ENCODE measurements at regions not wholly inside any gene's neighbourhood (a gene's known extent, or its start where the extent isn't known, plus 50 kb on each side); places are given as distances from the start of the nearest gene placed in this dataset.

DNA sequence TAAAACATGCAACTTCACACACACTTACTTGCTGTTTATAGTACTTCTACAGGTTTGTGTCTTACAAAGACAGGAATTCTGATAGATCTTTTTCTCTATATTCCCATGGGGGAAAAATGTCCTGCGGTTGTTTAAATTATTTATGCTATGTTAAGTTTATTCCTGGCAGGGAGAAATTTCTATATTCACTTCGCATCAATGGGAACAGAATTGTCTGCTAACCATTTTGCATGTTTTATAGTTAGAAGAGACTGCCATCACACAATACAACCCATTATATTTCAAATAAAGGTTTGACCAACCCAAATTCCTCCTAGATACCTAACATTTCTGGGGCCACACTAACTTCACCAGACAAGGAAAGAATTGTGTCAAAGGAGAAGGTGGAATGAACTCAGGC lies 110.0 kb upstream of the PRR16 start:
- POLR2A ChIA-PET: no interaction called here
- Histone ChIP-seq H3K4me3 (ENCODE audit: low read depth, low read length) (no peak overlapping the region), H3K9me3 (ENCODE audit: control insufficient read depth, insufficient read depth, low read depth, low read length) (no peaks in the 10 kb centered on the region), H3K36me3 (ENCODE audit: control insufficient read depth in 2 of 2, insufficient read depth in 1 of 2, low read length in 2 of 2) (no peaks in the 10 kb centered on the region), H3K27ac (ENCODE audit: extremely low read depth, low read depth, low read length) (no peak overlapping the region), H3K4me1 (ENCODE audit: control insufficient read depth, insufficient read depth, low read length) (no peaks in the 10 kb centered on the region)
- TF ChIP-seq ZNF654 (tag by site-specific recombination; IDR thresholded peaks at IDR 0.05; ENCODE audit: low read depth): no peak
- TF ChIP-seq, protein P1, sequence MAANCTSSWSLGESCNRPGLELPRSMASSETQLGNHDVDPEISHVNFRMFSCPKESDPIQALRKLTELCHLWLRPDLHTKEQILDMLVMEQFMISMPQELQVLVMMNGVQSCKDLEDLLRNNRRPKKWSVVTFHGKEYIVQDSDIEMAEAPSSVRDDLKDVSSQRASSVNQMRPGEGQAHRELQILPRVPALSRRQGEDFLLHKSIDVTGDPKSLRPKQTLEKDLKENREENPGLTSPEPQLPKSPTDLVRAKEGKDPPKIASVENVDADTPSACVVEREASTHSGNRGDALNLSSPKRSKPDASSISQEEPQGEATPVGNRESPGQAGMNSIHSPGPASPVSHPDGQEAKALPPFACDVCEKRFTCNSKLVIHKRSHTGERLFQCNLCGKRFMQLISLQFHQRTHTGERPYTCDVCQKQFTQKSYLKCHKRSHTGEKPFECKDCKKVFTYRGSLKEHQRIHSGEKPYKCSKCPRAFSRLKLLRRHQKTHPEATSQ (tag by site-specific recombination; IDR thresholded peaks at IDR 0.05): no peak
- no peak for TF ChIP-seq ZNF660 (tag by site-specific recombination; IDR thresholded peaks at IDR 0.05)
- TF ChIP-seq, protein P2, sequence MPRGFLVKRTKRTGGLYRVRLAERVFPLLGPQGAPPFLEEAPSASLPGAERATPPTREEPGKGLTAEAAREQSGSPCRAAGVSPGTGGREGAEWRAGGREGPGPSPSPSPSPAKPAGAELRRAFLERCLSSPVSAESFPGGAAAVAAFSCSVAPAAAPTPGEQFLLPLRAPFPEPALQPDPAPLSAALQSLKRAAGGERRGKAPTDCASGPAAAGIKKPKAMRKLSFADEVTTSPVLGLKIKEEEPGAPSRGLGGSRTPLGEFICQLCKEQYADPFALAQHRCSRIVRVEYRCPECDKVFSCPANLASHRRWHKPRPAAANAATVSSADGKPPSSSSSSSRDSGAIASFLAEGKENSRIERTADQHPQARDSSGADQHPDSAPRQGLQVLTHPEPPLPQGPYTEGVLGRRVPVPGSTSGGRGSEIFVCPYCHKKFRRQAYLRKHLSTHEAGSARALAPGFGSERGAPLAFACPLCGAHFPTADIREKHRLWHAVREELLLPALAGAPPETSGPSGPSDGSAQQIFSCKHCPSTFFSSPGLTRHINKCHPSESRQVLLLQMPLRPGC (tag by site-specific recombination; IDR thresholded peaks at IDR 0.05): no peak
- TF ChIP-seq ZIC2 (tag by site-specific recombination; IDR thresholded peaks at IDR 0.05): no peak
- no peak for TF ChIP-seq ZNF561 (tag by site-specific recombination; IDR thresholded peaks at IDR 0.05; ENCODE audit: borderline replicate concordance)
- no peak for TF ChIP-seq ZNF174 (tag by site-specific recombination; IDR thresholded peaks at IDR 0.05)
- TF ChIP-seq, protein P3, sequence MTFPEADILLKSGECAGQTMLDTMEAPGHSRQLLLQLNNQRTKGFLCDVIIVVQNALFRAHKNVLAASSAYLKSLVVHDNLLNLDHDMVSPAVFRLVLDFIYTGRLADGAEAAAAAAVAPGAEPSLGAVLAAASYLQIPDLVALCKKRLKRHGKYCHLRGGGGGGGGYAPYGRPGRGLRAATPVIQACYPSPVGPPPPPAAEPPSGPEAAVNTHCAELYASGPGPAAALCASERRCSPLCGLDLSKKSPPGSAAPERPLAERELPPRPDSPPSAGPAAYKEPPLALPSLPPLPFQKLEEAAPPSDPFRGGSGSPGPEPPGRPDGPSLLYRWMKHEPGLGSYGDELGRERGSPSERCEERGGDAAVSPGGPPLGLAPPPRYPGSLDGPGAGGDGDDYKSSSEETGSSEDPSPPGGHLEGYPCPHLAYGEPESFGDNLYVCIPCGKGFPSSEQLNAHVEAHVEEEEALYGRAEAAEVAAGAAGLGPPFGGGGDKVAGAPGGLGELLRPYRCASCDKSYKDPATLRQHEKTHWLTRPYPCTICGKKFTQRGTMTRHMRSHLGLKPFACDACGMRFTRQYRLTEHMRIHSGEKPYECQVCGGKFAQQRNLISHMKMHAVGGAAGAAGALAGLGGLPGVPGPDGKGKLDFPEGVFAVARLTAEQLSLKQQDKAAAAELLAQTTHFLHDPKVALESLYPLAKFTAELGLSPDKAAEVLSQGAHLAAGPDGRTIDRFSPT (tag by site-specific recombination; IDR thresholded peaks at IDR 0.05): no peak
- TF ChIP-seq, protein P4, sequence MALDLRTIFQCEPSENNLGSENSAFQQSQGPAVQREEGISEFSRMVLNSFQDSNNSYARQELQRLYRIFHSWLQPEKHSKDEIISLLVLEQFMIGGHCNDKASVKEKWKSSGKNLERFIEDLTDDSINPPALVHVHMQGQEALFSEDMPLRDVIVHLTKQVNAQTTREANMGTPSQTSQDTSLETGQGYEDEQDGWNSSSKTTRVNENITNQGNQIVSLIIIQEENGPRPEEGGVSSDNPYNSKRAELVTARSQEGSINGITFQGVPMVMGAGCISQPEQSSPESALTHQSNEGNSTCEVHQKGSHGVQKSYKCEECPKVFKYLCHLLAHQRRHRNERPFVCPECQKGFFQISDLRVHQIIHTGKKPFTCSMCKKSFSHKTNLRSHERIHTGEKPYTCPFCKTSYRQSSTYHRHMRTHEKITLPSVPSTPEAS (tag by site-specific recombination; IDR thresholded peaks at IDR 0.05): no peak
- no peak for TF ChIP-seq ZNF133 (tag by site-specific recombination; IDR thresholded peaks at IDR 0.05)
- TF ChIP-seq SP2 (tag by site-specific recombination; IDR thresholded peaks at IDR 0.05): no peak
- CTCF ChIA-PET: no interaction called here

DNA sequence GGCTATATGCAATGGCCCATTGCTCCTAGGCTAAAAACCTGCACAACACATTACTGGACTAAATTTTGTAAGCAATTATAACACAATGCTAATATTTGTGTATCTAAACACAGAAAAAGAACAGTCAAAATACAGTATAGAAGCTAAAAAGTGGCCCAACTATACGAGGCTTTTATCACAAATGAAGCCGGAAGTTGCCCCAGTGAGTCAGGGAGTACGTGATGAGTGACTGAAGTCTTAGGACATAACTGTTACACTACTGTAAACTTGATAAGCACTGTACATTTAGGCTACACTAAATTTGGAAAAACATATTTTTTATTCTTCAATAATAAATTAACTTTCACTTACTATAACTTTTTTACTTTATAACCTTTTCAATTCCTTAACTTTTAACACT lies 105.2 kb upstream of the PRR16 start:
- Histone ChIP-seq H3K4me1 (ENCODE audit: control insufficient read depth, insufficient read depth, low read length) (no peaks in the 10 kb centered on the region), H3K9me3 (ENCODE audit: control insufficient read depth, insufficient read depth, low read depth, low read length) (no peaks in the 10 kb centered on the region), H3K27ac (ENCODE audit: extremely low read depth, low read depth, low read length) (no peak overlapping the region), H3K4me3 (ENCODE audit: low read depth, low read length) (no peak overlapping the region), H3K36me3 (ENCODE audit: control insufficient read depth in 2 of 2, insufficient read depth in 1 of 2, low read length in 2 of 2) (no peaks in the 10 kb centered on the region)
- ChIA-PET POLR2A (no interaction called here), CTCF (no interaction called here)
- no peak for TF ChIP-seq ZNF701 (tag by site-specific recombination; IDR thresholded peaks at IDR 0.05)
- TF ChIP-seq ZNF114 (tag by site-specific recombination; IDR thresholded peaks at IDR 0.05): no peak
- TF ChIP-seq HOXA7 (CRISPR knock-in tag; IDR thresholded peaks at IDR 0.05; ENCODE audit: borderline replicate concordance): no peak
- TF ChIP-seq SCRT2 (tag by site-specific recombination; IDR thresholded peaks at IDR 0.05): no peak
- TF ChIP-seq ZFHX2 (tag by site-specific recombination; conservative IDR thresholded peaks at IDR 0.05): no peak
- TF ChIP-seq, protein P5, sequence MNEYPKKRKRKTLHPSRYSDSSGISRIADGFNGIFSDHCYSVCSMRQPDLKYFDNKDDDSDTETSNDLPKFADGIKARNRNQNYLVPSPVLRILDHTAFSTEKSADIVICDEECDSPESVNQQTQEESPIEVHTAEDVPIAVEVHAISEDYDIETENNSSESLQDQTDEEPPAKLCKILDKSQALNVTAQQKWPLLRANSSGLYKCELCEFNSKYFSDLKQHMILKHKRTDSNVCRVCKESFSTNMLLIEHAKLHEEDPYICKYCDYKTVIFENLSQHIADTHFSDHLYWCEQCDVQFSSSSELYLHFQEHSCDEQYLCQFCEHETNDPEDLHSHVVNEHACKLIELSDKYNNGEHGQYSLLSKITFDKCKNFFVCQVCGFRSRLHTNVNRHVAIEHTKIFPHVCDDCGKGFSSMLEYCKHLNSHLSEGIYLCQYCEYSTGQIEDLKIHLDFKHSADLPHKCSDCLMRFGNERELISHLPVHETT (tag by site-specific recombination; IDR thresholded peaks at IDR 0.05): no peak
- no peak for TF ChIP-seq RBAK (tag by site-specific recombination; IDR thresholded peaks at IDR 0.05)
- TF ChIP-seq, protein P6, sequence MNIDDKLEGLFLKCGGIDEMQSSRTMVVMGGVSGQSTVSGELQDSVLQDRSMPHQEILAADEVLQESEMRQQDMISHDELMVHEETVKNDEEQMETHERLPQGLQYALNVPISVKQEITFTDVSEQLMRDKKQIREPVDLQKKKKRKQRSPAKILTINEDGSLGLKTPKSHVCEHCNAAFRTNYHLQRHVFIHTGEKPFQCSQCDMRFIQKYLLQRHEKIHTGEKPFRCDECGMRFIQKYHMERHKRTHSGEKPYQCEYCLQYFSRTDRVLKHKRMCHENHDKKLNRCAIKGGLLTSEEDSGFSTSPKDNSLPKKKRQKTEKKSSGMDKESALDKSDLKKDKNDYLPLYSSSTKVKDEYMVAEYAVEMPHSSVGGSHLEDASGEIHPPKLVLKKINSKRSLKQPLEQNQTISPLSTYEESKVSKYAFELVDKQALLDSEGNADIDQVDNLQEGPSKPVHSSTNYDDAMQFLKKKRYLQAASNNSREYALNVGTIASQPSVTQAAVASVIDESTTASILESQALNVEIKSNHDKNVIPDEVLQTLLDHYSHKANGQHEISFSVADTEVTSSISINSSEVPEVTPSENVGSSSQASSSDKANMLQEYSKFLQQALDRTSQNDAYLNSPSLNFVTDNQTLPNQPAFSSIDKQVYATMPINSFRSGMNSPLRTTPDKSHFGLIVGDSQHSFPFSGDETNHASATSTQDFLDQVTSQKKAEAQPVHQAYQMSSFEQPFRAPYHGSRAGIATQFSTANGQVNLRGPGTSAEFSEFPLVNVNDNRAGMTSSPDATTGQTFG (tag by site-specific recombination; IDR thresholded peaks at IDR 0.05; ENCODE audit: borderline replicate concordance): no peak
- TF ChIP-seq, protein P7, sequence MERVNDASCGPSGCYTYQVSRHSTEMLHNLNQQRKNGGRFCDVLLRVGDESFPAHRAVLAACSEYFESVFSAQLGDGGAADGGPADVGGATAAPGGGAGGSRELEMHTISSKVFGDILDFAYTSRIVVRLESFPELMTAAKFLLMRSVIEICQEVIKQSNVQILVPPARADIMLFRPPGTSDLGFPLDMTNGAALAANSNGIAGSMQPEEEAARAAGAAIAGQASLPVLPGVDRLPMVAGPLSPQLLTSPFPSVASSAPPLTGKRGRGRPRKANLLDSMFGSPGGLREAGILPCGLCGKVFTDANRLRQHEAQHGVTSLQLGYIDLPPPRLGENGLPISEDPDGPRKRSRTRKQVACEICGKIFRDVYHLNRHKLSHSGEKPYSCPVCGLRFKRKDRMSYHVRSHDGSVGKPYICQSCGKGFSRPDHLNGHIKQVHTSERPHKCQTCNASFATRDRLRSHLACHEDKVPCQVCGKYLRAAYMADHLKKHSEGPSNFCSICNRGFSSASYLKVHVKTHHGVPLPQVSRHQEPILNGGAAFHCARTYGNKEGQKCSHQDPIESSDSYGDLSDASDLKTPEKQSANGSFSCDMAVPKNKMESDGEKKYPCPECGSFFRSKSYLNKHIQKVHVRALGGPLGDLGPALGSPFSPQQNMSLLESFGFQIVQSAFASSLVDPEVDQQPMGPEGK (tag by site-specific recombination; IDR thresholded peaks at IDR 0.05): no peak
- TF ChIP-seq, protein P8, sequence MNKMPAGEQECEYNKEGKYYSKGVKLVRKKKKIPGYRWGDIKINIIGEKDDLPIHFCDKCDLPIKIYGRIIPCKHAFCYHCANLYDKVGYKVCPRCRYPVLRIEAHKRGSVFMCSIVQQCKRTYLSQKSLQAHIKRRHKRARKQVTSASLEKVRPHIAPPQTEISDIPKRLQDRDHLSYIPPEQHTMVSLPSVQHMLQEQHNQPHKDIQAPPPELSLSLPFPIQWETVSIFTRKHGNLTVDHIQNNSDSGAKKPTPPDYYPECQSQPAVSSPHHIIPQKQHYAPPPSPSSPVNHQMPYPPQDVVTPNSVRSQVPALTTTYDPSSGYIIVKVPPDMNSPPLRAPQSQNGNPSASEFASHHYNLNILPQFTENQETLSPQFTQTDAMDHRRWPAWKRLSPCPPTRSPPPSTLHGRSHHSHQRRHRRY (tag by site-specific recombination; IDR thresholded peaks at IDR 0.05): no peak

Data from HEK293 (cell line).